Tibial nerve (tissue), 4 donors: ENCODE measurements at regions not wholly inside any gene's neighbourhood (a gene's known extent, or its start where the extent isn't known, plus 50 kb on each side); places are given as distances from the start of the nearest gene placed in this dataset.

ENCODE experiments used
- DNase-seq, 2 donors: peaks; one replicate each; pipeline ENCODE4 v3.0.0-alpha.2; 2019; ENCODE audit warnings: low spot score in 2 of 2
- H3K27ac ChIP-seq, 4 donors: fragments of 200-600 bp; sonication (generic) in 3 of 4; one replicate each; pipeline ENCODE4 v1.5.1; 2017 to 2019; ENCODE audit warnings: mild to moderate bottlenecking in 1 of 4
- H3K27me3 ChIP-seq, 2 donors: fragments of 200-600 bp; sonication (generic) in 1 of 2; one replicate each; pipeline versions ENCODE4 v1.5.1 to v1.6.0; 2017 to 2019
- H3K36me3 ChIP-seq, 3 donors: fragments of 200-600 bp; sonication (generic); one replicate each; pipeline ENCODE4 v1.5.1; 2018 to 2019
- H3K4me1 ChIP-seq, 4 donors: fragments of 200-600 bp; sonication (generic) in 3 of 4; one replicate each; pipeline ENCODE4 v1.5.1; 2017 to 2019
- H3K4me3 ChIP-seq, 4 donors: fragments of 200-600 bp; sonication (generic) in 3 of 4; one replicate each; pipeline ENCODE4 v1.5.1; 2017 to 2019; ENCODE audit warnings: mild to moderate bottlenecking in 1 of 4, moderate library complexity in 1 of 4
- H3K9me3 ChIP-seq, 4 donors: fragments of 200-600 bp; sonication (generic) in 3 of 4; one replicate each; pipeline ENCODE4 v1.5.1; 2017 to 2019
- EP300 ChIP-seq, 2 donors: sonication (generic); formaldehyde crosslinking; IDR thresholded peaks; one replicate each; pipeline ENCODE4 v1.6.1; 2017; ENCODE audit warnings: antibody characterized with exemption in 2 of 2, mild to moderate bottlenecking in 1 of 2
- POLR2A ChIP-seq, 2 donors: fragments of 450-650 bp; IDR thresholded peaks; one replicate each; pipeline ENCODE4 v1.6.1; 2017; ENCODE audit warnings: antibody characterized with exemption in 2 of 2, mild to moderate bottlenecking in 2 of 2, moderate library complexity in 2 of 2
- WGBS, 2 donors: methylation state at CpG; one replicate each; pipeline ENCODE4 v1.1.5; 2018; 5-methylcytosine and 5-hydroxymethylcytosine counted together
- TF ChIP-seq, protein P1 (sequence below), 5 experiments: fragments of 200-600 bp in 3 of 5; fragments of 450-650 bp in 2 of 5; sonication (generic) in 3 of 5; IDR thresholded peaks; one replicate each; pipeline ENCODE4 v1.5.1; 2016 to 2019; ENCODE audit warnings: antibody characterized with exemption in 5 of 5, mild to moderate bottlenecking in 3 of 5, moderate library complexity in 2 of 5

DNA sequence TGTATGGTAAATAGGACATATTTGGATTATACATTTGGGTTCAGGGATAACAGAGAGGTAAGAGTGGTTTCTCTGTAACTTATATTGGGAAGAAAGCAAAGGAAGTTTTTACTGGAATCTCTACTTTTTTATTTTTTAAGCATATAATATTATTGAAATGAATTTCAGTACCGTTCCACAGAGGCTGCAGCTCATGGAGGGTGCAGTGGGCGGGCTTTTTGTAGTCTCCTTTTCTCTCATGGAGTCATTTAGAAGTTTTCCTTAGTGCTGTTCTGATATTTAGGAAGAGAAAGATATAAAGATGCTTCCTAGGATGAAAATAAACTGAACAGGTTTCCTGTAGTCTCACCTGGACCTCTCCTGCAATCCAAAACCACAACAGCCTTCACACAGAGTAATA, 1153.3 kb upstream of the TMEFF2 start:
- H3K36me3 ChIP-seq = no peaks in the 10 kb centered on the region
- H3K4me1 ChIP-seq = no peaks in the 10 kb centered on the region
- H3K9me3 ChIP-seq = no peaks in the 10 kb centered on the region
- peak overlapping the region in 2 of 4 donors; percentile 19 to 39 for H3K4me3 ChIP-seq
- no peaks in the 10 kb centered on the region for H3K27me3 ChIP-seq
- 86 to 88% methylated on average over 2 of the region's 2 CpGs for WGBS, 2 donors
- TF ChIP-seq POLR2A (IDR thresholded peaks at IDR 0.05) (no peak), EP300 (IDR thresholded peaks at IDR 0.05) (no peak)
- TF ChIP-seq, protein P1, sequence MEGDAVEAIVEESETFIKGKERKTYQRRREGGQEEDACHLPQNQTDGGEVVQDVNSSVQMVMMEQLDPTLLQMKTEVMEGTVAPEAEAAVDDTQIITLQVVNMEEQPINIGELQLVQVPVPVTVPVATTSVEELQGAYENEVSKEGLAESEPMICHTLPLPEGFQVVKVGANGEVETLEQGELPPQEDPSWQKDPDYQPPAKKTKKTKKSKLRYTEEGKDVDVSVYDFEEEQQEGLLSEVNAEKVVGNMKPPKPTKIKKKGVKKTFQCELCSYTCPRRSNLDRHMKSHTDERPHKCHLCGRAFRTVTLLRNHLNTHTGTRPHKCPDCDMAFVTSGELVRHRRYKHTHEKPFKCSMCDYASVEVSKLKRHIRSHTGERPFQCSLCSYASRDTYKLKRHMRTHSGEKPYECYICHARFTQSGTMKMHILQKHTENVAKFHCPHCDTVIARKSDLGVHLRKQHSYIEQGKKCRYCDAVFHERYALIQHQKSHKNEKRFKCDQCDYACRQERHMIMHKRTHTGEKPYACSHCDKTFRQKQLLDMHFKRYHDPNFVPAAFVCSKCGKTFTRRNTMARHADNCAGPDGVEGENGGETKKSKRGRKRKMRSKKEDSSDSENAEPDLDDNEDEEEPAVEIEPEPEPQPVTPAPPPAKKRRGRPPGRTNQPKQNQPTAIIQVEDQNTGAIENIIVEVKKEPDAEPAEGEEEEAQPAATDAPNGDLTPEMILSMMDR (IDR thresholded peaks at IDR 0.05) = no peak
- H3K27ac ChIP-seq = no peak overlapping the region
- no peak for DNase-seq

DNA sequence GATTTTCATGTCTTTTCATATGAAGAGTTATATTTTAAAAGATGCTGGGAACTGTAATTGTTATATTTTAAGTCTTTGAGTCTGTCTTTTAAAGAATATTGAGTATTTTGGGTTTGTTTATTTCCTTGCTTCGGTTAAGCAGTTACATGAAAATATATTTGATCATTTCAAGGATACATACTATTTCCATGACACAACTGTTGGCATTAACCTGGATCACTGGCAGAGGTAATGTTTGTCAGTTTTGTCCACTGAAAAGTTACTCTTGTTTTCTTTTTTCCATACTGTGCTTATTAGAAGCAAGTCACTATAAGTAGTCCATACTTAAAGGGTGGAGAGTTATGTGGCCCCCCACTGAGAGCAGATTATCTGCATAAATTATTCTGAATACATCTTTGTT, 1142.0 kb upstream of the TMEFF2 start:
- Histone ChIP-seq H3K27ac (no peak overlapping the region), H3K27me3 (no peaks in the 10 kb centered on the region), H3K36me3 (no peaks in the 10 kb centered on the region), H3K9me3 (no peaks in the 10 kb centered on the region), H3K4me3 (no peak overlapping the region), H3K4me1 (no peaks in the 10 kb centered on the region)
- WGBS, 2 donors = 66 to 78% methylated on average over 1 of the region's 1 CpG
- DNase-seq = no peak
- no peak for TF ChIP-seq POLR2A (IDR thresholded peaks at IDR 0.05)

GRCh38 chr2:193334401-193334800, 1139.7 kb upstream of the TMEFF2 start:
- DNase-seq = no peak
- 93 to 95% methylated on average over 1 of the region's 1 CpG for WGBS, 2 donors
- no peak overlapping the region for H3K4me3 ChIP-seq
- H3K4me1 ChIP-seq = no peaks in the 10 kb centered on the region
- TF ChIP-seq, protein P1 (IDR thresholded peaks at IDR 0.05) = no peak
- TF ChIP-seq POLR2A (IDR thresholded peaks at IDR 0.05) (no peak), EP300 (IDR thresholded peaks at IDR 0.05) (no peak)
- no peaks in the 10 kb centered on the region for H3K27me3 ChIP-seq
- no peaks in the 10 kb centered on the region for H3K36me3 ChIP-seq
- no peak overlapping the region for H3K27ac ChIP-seq
- H3K9me3 ChIP-seq = no peaks in the 10 kb centered on the region

- Histone ChIP-seq H3K9me3 (no peaks in the 10 kb centered on the region), H3K4me3 (no peak overlapping the region), H3K4me1 (no peaks in the 10 kb centered on the region), H3K27me3 (no peaks in the 10 kb centered on the region), H3K27ac (no peak overlapping the region), H3K36me3 (no peaks in the 10 kb centered on the region)
- DNase-seq = no peak
- TF ChIP-seq POLR2A (IDR thresholded peaks at IDR 0.05) (no peak), EP300 (IDR thresholded peaks at IDR 0.05) (no peak)
- TF ChIP-seq, protein P1 (IDR thresholded peaks at IDR 0.05) = no peak
- WGBS, 2 donors = 92 to 94% methylated on average over 3 of the region's 3 CpGs
These were observed 1138.8 kb upstream of the TMEFF2 start for GRCh38 chr2:193333539-193333938.

- no peaks in the 10 kb centered on the region for H3K9me3 ChIP-seq
- no peak overlapping the region for H3K27ac ChIP-seq
- no peaks in the 10 kb centered on the region for H3K27me3 ChIP-seq
- H3K4me1 ChIP-seq = no peaks in the 10 kb centered on the region
- H3K4me3 ChIP-seq = no peak overlapping the region
- H3K36me3 ChIP-seq = no peaks in the 10 kb centered on the region
- no peak for DNase-seq
- TF ChIP-seq POLR2A (IDR thresholded peaks at IDR 0.05) = no peak
- TF ChIP-seq, protein P1 (IDR thresholded peaks at IDR 0.05) = no peak
- no peak for TF ChIP-seq EP300 (IDR thresholded peaks at IDR 0.05)
- WGBS, 2 donors = 22 to 44% methylated on average over 1 of the region's 1 CpG
These were observed 1138.2 kb upstream of the TMEFF2 start for GRCh38 chr2:193332941-193333340.

GRCh38 chr2:193331676-193332075, 1136.9 kb upstream of the TMEFF2 start:
- Histone ChIP-seq H3K4me3 (no peak overlapping the region), H3K4me1 (no peaks in the 10 kb centered on the region), H3K36me3 (no peaks in the 10 kb centered on the region), H3K27ac (no peak overlapping the region), H3K9me3 (no peaks in the 10 kb centered on the region), H3K27me3 (no peaks in the 10 kb centered on the region)
- DNase-seq = no peak
- WGBS, 2 donors = 41 to 45% methylated on average over 4 of the region's 4 CpGs
- TF ChIP-seq EP300 (IDR thresholded peaks at IDR 0.05) (no peak), POLR2A (IDR thresholded peaks at IDR 0.05) (no peak)
- TF ChIP-seq, protein P1 (IDR thresholded peaks at IDR 0.05) = no peak
